ENCODE measurements at regions not wholly inside any gene's neighbourhood (a gene's known extent, or its start where the extent isn't known, plus 50 kb on each side); places are given as distances from the start of the nearest gene placed in this dataset.

DNA sequence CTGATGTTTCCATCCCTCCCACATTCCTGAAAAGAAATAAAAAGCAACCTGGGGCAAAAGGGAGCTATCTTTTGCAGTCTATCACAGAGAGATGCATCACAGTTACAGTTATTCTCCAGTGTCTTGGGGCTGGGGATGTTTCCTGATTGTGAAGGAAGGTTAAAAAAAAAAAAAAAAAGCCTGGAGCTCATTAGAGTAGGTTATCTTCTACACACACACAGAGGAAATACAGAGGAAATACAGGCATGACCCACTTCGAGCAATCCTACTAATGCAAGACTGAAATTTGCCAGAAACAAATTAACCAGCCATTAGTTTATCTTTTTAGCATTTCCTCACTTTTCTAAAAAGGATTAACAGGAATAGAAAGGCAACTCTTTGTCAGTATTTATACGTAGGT lies 89.4 kb upstream of the CLMP start:
- intact Hi-C loops (cut with DNase I, micrococcal nuclease): no loop called here
- no peaks in the 10 kb centered on the region for H3K36me3 ChIP-seq (ENCODE audit: low read depth)
- no peaks in the 10 kb centered on the region for H3K9me3 ChIP-seq
- TF ChIP-seq CTCF (IDR thresholded peaks at IDR 0.05): no peak
- H3K4me1 ChIP-seq (ENCODE audit: low read depth): no peaks in the 10 kb centered on the region
- DNase-seq (no peak), ATAC-seq (no peak)
- no peak overlapping the region for H3K4me3 ChIP-seq

DNA sequence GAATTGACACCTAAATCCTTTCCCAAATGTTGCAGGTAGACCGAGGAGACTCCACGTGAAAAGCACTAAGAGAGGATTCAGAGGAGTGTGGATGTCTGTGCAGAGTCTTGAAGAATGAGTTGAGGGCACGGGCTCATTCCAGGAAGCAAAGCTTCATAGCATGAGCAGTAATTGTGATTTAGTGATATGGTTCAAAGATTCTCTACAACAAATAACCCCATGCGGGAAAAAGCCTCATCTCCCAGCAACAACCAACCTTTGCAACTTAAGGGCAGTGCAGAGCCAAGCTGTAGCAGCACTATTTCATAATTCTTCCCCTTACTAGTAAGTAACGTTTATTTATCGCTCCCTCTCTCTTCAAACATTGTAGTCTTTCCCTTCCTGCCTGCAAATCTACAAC lies 87.5 kb upstream of the CLMP start:
- intact Hi-C loops (cut with DNase I, micrococcal nuclease): no loop called here
- no peak for ATAC-seq
- no peaks in the 10 kb centered on the region for H3K9me3 ChIP-seq

GRCh38 chr11:123273616-123274015 lies 78.6 kb upstream of the CLMP start:
- H3K36me3 ChIP-seq (ENCODE audit: low read depth): no peaks in the 10 kb centered on the region
- intact Hi-C loops (cut with DNase I, micrococcal nuclease): no loop called here
- DNase-seq (no peak), ATAC-seq (no peak)
- TF ChIP-seq CTCF (IDR thresholded peaks at IDR 0.05): no peak
- no peaks in the 10 kb centered on the region for H3K9me3 ChIP-seq
- no peak overlapping the region for H3K4me3 ChIP-seq
- no peaks in the 10 kb centered on the region for H3K4me1 ChIP-seq (ENCODE audit: low read depth)

More for the DNA sequence above, 87.5 kb upstream of the CLMP start:
- H3K4me1 ChIP-seq (ENCODE audit: low read depth): no peaks in the 10 kb centered on the region
- no peak for DNase-seq
- H3K4me3 ChIP-seq: no peak overlapping the region
- H3K36me3 ChIP-seq (ENCODE audit: low read depth): no peaks in the 10 kb centered on the region
- TF ChIP-seq CTCF (IDR thresholded peaks at IDR 0.05): no peak

- Histone ChIP-seq H3K36me3 (ENCODE audit: low read depth) (no peaks in the 10 kb centered on the region), H3K9me3 (no peaks in the 10 kb centered on the region), H3K4me1 (ENCODE audit: low read depth) (no peaks in the 10 kb centered on the region), H3K4me3 (no peak overlapping the region)
- no peak for ATAC-seq
- TF ChIP-seq CTCF (IDR thresholded peaks at IDR 0.05): no peak
- intact Hi-C loops (cut with DNase I, micrococcal nuclease): no loop called here
- no peak for DNase-seq
Observed at GRCh38 chr11:123272565-123272964, 77.5 kb upstream of the CLMP start.

GRCh38 chr11:123268156-123268555 lies 73.1 kb upstream of the CLMP start:
- no peaks in the 10 kb centered on the region for H3K36me3 ChIP-seq (ENCODE audit: low read depth)
- intact Hi-C loops (cut with DNase I, micrococcal nuclease): no loop called here
- H3K9me3 ChIP-seq: no peaks in the 10 kb centered on the region
- no peak for DNase-seq
- H3K4me1 ChIP-seq (ENCODE audit: low read depth): no peaks in the 10 kb centered on the region
- no peak overlapping the region for H3K4me3 ChIP-seq
- no peak for TF ChIP-seq CTCF (IDR thresholded peaks at IDR 0.05)
- no peak for ATAC-seq

DNA sequence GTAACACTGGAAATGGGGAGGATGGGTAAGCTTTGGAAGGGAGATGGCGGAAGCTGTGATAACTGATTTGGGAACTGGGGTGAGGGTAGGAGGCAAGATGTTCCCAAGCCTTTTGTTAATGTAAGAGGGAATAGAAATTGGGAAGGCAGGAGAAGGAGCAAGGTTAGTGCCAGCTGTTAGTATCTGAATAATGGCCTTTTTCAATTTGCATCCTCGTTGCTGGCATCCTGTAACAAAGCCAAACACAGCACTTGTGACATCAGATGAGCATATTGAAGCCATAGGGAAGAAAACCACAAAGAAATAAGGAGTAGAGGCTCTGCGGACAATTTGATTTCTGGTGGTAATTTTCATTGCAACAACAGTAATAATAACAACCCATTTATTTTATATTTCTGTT lies 70.9 kb upstream of the CLMP start:
- intact Hi-C loops (cut with DNase I, micrococcal nuclease): no loop called here
- H3K36me3 ChIP-seq (ENCODE audit: low read depth): no peaks in the 10 kb centered on the region
- DNase-seq (no peak), ATAC-seq (no peak)
- H3K4me3 ChIP-seq: no peak overlapping the region
- no peaks in the 10 kb centered on the region for H3K4me1 ChIP-seq (ENCODE audit: low read depth)
- TF ChIP-seq CTCF (IDR thresholded peaks at IDR 0.05): no peak
- no peaks in the 10 kb centered on the region for H3K9me3 ChIP-seq

All from mucosa of descending colon (tissue), 3 donors.